Fibroblast of pulmonary artery (primary cell): ENCODE measurements at regions not wholly inside any gene's neighbourhood (a gene's known extent, or its start where the extent isn't known, plus 50 kb on each side); places are given as distances from the start of the nearest gene placed in this dataset.
A peak's percentile ranks its signal among the peaks of the same experiment; 100 is the strongest.

Experiments
- DNase-seq: peaks from one replicate; pipeline ENCODE4 v3.0.0-alpha.2; 2010; ENCODE audit warnings: low read depth
- H3K4me3 ChIP-seq: replicated peaks from 2 replicates; pipeline ENCODE4 v1.5.1; 2011; ENCODE audit warnings: low read depth, mild to moderate bottlenecking, control low read depth, low read length, moderate library complexity
- CTCF ChIP-seq: IDR thresholded peaks from 2 replicates; pipeline ENCODE4 v1.5.1; 2011; ENCODE audit warnings: mild to moderate bottlenecking, control low read depth, low read length, inconsistent platforms; ENCODE audit errors: missing control alignments

- DNase-seq: no peak
- no peak for TF ChIP-seq CTCF
- H3K4me3 ChIP-seq: no peak overlapping the region
Observed at GRCh38 chr4:126937342-126937741, 695.4 kb upstream of the INTU start.

DNA sequence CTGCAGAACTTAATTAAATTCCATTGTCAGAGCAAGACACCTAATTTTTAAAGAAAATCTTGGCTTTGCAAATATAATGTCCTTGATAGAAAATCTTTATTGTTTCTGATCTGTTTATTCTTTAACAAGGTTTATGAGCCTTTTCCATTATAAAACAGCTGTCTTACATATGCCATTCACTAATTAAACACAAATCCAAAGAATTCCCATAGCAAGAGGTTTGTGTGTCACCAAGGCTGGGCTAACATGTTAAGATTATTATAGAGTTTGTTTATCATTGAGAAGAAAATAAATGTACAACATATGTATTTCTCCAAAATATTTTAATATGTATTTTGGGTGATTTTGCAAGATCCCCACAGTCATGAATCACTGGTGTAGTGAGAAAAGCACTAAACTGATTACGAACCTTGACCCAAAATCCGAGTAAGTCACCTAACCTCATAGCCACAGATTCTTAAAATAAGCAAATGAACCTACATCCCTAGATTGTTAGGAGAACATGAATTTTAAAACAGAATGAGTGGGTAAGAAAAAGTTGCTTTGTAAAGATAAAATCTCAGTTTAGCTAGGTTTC is 694.8 kb upstream of the INTU start:
- H3K4me3 ChIP-seq: no peak overlapping the region
- DNase-seq: no peak
- TF ChIP-seq CTCF: no peak

GRCh38 chr4:126939401-126939800 is 693.4 kb upstream of the INTU start:
- peak; percentile 48 for DNase-seq
- H3K4me3 ChIP-seq: no peak overlapping the region
- no peak for TF ChIP-seq CTCF

GRCh38 chr4:126947536-126947935 is 685.2 kb upstream of the INTU start:
- H3K4me3 ChIP-seq: no peak overlapping the region
- DNase-seq: no peak
- no peak for TF ChIP-seq CTCF

GRCh38 chr4:126954537-126955291 is 678.0 kb upstream of the INTU start:
- no peak for TF ChIP-seq CTCF
- no peak overlapping the region for H3K4me3 ChIP-seq
- DNase-seq: no peak

DNA sequence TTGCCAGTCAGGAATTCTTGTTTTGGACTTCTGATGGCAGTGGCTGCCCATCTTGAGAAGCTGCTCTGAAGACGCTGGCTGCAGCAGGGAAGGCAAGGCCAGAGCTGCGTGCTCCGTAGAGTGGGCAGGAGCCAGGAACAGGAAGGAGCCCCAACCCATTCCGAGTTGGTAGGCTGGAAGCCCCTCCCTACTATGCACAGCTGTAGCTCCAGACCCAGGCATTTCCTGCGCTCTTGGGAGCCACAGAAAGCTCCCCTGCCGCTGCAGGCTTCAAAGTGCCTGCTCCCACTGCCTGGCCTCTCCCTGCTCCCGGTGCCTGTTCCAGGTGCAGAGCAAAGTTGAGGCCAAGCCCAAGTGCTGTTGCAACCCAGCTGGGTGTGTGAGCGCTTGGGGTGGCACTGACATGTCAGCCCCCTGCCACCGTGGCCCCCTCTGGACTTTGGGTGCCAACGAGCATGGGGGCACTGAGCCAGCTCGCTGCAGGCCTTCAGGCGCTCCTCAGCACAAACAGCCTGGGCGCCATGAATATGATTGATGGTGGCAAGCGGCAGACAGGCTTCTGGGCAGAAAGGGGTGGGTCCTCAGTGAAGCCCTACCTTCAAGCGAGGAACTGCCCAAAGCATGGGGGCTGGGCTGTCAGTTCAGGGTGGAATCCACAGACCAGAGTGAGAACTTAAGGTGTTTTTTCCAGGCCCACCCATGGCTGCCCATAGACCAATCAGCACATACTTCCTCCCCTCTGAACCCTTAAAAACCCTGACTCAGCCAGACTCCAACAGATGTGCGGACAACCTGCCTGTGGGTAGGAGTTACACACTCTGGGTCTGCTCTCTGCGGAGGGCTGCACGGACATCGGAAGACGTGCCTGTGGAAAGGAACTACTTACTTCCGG is 677.2 kb upstream of the INTU start:
- H3K4me3 ChIP-seq: no peak overlapping the region
- TF ChIP-seq CTCF: no peak
- DNase-seq: no peak
